GM12892 (cell line): ENCODE measurements at regions not wholly inside any gene's neighbourhood (a gene's known extent, or its start where the extent isn't known, plus 50 kb on each side); places are given as distances from the start of the nearest gene placed in this dataset.

Source experiments
- POLR2A ChIP-seq: IDR thresholded peaks from 2 replicates; pipeline ENCODE4 v1.6.1; 2011; ENCODE audit warnings: low read depth, low read length, control low read depth
- POLR2AphosphoS5 ChIP-seq: IDR thresholded peaks from 2 replicates; pipeline ENCODE4 v1.6.1; 2011; ENCODE audit warnings: low read depth, low read length, control low read depth
- TAF1 ChIP-seq: IDR thresholded peaks from 2 replicates; pipeline ENCODE4 v1.6.1; 2011; ENCODE audit warnings: low read depth, mild to moderate bottlenecking, control low read depth, low read length, borderline replicate concordance

- TF ChIP-seq POLR2A, result no peak
- TF ChIP-seq POLR2AphosphoS5, result no peak
- TF ChIP-seq TAF1, result no peak
Measured at GRCh38 chrX:131745942-131746489, 202.1 kb downstream of the OR13H1 start.
